HG02852 (cell line): ENCODE measurements at regions not wholly inside any gene's neighbourhood (a gene's known extent, or its start where the extent isn't known, plus 50 kb on each side); places are given as distances from the start of the nearest gene placed in this dataset.

Source experiments
- ATAC-seq: cut with Tn5 transposase; IDR thresholded peaks from one replicate; pipeline ENCODE4 v1.9.1; 2021; ENCODE audit warnings: mild to moderate bottlenecking, moderate library complexity; ENCODE audit not compliant: unreplicated experiment

DNA sequence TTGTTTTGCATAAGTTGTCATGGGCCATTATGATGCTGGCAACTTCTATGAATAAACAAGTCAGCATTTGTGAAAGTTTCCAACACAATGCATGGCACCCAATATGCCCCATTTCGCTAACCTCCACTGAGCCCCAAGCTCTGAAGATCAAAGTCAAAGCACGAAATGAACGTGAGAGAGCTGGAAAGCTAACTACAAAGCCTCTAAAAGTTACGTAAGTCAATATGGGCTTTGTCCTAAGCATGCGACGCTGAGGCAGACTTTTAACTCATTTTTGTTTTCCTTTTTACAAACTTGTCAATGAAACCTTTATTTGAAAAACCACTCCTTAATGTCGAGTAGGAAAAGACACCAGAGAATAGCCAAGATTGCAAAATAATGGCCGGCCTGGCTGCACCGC lies 131.6 kb upstream of the NUDT7 start:
- no peak for ATAC-seq

DNA sequence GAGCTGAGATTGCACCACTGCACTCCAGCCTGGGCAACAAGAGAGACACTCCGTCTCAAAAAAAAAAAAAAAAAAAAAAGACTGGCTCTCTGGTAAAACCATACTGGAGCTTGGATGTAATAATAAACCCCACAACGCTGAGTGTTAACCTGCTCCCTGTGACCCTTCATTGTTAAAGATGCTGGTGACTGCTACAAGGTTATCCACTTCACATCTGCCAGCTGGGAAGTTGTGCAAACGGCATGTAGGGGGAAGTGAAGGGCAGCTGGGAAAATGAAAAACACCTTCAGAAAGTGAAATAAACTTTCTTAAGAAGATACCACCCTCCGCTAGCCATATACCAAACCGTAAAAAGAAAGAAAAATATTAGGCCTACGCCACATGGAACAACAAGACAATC lies 131.0 kb upstream of the NUDT7 start:
- ATAC-seq: no peak

DNA sequence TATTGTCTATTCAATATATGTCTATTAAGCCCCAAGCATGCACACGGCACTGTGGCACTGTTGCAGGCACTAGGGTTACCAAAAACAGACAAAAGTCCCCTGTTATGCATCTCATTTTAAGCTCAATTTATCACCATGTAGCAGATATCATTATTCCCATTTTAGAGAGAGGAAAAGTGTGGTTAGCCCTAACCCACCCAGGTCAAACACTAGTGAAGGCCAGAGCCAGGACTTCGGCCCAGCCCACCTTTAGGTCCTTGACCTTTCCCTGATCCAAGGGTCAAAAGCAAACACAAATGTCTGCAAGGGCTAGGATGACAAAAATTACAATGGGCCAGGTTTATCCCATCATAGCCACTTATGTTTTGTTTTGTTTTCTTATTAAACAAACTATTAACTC lies 130.3 kb upstream of the NUDT7 start:
- ATAC-seq: no peak

DNA sequence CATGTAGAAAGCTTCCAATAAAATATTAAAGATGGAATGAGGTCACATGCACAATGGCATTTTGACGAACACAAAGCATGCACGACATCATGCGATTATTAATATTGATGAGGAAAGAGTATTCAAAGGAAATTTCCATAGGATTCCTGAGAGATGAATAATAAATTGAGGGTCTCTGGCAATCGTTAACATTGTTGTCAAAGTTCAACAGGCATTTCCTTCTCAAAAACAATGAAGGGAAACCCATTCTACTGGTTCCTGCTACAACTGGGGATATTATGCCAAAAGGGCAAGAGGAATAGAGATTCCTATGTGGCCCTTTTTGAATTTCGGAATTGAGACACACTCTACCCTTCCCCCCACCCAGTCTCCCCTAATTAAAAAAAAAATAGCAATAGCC lies 128.3 kb upstream of the NUDT7 start:
- no peak for ATAC-seq

DNA sequence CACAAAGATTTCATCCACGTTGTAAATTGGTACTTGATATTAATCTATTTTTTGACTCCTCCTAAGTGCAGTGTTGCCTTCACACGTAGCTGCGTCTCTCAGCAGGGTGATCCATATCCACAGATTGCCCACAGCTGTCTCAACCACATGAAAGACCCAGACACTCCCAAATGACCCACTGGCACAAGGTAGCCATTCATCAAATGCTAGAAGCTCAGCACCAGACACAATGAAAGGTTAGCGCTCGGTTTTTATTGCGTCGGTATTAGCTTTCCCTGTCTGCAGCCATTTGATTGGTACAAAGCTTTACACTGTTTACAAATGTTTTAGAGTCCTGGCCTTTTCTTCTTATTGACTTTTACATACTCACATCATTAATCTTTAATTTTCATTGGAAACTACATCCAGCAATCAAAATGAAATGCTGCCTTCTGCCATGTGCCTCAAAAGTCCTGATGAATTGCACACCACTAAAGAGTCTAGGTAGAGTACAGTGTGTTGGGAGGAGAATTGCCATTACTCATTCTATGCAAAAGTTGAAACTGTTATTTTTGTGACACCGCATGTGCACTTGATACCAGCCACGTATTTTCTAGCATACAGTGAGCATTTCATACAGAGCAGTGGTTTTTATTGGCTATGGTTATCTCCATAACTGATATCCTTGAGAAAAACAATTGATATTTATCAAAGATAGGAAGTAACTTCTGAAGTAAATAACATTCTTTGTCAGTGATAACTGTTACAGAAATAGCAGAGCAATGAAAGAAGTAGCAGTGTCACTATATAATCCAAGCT lies 127.3 kb upstream of the NUDT7 start:
- no peak for ATAC-seq

DNA sequence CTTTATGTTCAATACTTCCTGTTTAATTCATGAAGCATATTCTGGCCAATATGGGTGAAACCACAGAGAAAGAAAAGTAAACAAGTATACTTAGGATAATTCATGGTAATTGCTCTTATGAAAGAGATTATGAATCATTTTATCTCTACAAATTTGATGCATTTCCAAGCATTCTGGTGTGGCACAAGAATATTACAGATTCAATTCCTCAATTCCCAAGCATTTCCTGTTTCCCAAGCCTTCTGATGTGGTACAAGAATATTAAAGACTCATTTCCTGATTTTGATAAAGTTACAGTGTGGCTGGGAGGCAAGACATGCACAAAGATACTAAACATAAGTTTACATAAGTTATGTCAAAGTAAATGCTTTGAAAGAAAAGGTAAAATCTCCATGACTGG lies 126.1 kb upstream of the NUDT7 start:
- ATAC-seq: no peak

DNA sequence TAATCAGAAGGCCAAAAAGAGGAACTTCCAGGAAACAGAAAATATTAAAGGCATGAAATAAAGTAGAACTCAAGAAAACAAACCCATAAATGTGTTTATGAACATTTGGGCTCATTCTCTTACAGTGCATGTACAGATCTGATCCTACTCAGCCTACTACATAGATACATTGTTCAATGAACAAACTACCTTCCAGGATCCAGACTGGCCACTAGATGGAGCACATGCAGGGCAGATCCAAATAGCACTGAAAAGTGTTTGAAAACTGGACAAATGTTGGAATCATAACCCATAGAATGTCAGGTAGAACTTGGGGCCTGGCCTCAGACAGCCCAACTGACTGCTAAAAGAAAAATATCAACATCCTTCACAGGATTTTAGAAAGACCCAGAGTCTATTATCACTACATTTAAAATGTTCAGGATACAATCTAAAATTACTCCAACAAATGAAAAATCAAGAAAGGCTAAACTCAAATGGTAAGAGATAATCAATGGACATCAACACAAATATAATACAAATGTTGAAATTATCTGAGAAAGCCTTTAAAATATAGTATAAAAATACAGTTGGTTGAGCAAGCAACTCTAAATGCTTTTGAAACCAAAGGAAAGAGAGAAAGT lies 122.4 kb upstream of the NUDT7 start:
- ATAC-seq: no peak

DNA sequence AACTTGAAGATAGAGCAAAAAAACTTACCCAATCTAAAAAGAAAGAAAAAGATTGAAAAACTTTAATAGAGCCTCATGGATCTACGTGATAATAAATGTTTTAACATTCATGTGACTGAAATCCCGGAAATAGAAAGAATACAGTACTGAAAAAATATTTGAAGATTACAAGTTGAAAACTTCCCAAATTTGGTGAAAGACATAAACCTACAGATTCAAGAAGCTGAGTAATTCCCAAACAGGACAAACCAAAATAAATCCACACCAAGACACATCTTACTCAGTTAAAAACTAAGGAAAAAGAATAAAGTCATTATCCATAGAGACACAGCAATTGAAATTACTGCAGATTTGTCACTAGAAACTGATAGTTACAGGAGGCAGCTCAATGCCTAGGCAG lies 121.8 kb upstream of the NUDT7 start:
- ATAC-seq: no peak

DNA sequence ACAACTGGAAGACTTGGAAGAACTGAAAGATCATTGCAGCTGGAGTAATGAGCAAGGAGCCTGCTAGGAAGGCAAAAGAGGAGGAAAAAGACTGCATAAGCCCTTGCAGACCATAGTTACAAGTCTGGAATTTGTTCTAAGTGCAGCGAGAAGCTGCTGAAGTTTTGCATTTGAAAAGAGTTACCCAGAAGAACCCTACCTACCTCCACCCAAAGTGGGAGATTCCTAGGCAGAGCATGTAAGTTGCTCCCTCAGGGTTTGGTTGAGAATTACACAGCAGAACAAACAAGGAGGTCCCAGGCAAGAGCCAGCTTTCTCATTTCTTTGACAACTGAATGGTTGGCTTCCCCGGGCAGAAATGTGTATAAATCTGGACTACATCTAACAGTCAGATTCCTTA lies 118.7 kb upstream of the NUDT7 start:
- ATAC-seq: no peak

DNA sequence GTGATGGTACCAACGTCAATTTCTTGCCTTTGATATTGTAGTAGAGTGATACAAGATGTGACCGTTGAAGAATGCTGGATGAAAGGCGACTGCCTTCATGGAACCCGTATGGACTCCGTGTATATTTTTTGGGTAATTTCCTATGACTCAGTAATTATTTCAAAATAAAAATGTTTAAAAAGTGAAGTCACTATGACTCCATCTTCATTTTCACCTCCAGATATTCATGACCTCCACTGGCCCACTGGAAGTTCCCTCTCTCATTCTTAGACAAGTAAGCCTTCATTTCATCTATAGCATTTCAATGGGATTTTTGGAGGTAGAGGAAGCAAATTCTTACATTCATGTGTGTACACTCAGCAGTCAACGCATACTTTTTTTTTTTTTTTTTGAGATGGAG lies 111.8 kb upstream of the NUDT7 start:
- ATAC-seq: no peak

DNA sequence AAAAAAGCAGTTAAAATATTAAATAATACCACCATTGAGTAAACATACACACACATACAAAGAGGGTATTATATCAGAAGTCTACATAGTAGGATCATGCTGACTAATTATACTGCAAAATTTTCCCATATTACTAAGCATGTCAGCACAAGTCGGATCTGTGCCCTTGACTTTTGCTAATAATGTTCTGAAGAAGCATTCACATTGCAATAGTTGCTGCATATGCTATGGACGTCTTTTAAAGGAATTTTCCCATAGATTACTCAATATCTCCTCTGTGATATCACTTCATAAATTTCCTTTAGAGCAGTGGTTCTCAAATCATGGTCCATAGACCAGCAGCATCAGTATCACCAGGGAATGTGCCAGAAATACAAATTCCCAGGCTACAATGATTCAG lies 110.9 kb upstream of the NUDT7 start:
- no peak for ATAC-seq

DNA sequence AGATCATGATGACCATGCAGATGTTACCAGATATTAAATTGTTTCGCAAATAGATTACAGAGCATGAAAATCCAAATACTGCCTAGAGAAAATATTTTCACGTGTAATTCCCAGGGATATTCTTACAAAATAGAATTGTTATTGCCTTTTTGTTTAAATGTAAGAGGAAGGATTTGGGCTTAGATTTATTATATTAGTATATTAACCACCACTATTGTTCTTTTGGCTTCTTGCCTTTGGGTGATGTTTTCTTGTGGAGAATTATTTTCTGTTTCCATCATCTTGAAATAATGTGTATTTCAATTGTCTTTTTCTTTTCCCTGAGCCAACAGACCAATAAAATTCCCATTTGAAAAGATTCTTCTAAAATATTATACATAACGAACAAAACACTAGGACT lies 109.7 kb upstream of the NUDT7 start:
- no peak for ATAC-seq

DNA sequence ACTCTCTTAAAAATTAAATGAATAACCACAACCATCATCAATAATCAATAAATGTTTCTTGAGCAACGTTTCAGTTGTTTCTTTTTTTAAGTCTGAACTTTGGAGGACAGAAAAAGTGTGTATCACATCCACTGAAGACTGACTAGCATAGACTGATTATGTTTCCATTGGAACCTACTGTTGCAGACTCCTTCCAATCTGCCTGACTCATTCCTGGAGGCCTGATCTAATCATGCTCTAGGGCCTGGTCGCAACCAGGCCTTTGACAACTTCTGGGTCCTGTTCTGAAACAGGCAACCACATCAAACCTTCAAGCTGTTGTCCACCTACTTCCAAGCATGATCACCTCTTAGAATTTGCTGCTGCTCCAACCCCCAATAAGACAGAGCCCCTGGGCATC lies 109.2 kb upstream of the NUDT7 start:
- no peak for ATAC-seq

DNA sequence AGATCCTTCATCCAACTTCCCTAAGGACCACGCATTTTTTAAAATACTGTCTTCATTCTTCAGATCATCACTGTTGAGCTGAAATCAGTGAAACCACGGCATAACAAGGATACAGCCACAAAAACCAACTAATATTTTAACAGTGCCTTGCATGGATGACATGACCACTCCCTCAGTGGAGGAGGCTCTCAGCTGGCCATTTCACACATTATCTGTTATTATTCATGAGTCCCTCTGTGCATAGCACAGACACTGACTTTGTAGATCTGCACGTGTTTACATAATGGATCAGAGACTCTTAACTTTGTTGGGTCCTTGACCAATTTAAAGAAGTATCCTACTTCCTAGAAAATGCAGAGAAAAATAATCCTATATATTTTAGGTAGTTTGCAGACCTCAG lies 104.8 kb upstream of the NUDT7 start:
- no peak for ATAC-seq

DNA sequence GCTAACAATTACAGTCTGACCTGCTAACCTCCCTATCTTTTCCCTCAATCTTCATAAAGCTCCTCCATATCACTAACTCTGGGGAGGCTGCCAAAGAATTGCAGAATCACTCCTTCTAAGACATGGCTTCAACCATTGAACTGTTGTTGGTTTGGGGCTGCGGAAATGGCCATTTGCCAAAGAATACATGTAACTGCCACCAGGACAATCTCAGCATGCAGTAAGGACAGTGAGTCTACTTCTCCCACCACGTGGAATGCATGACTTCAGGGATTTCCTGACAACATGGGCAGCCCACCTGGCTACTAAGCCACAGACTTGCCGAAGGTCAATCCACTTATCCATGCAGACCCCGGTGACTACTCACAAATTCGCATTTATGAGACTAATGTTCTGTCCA lies 104.3 kb upstream of the NUDT7 start:
- ATAC-seq: no peak

DNA sequence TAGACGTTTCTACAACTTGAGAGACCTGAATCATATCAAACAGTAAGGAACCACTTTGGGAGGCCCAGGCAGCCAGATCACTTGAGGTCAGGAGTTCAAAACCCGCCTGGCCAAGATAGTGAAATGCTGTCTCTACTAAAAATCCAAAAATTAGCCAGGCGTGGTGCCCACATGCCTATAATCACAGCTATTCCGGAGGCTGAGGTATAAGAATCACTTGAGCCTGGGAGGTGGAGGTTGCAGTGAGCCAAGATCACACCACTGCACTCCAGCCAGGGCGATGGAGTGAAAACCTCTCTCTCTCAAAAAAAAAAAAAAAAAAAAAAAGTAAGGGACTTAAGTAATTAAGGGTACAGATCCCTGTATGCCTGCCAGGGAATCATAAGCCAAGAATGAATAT lies 103.4 kb upstream of the NUDT7 start:
- ATAC-seq: no peak

DNA sequence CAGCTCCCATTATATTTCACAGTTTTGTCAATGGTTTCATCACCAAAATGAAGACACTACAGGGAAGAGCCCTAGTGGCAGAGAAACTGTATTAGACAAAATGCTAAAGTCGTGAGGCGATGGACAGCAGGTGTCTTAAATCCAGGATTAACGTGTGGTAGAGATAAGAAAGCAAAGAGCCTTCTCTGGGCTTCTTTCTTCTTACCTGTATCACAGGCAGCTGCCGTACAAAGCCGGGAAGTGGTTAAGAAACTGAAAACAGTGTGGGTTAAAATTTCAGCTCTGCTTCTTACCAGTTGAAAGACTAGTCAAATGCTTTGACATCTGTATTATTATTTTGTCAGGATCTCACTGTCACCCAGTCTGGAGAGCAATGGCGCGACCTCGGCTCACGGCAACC lies 98.2 kb upstream of the NUDT7 start:
- no peak for ATAC-seq

DNA sequence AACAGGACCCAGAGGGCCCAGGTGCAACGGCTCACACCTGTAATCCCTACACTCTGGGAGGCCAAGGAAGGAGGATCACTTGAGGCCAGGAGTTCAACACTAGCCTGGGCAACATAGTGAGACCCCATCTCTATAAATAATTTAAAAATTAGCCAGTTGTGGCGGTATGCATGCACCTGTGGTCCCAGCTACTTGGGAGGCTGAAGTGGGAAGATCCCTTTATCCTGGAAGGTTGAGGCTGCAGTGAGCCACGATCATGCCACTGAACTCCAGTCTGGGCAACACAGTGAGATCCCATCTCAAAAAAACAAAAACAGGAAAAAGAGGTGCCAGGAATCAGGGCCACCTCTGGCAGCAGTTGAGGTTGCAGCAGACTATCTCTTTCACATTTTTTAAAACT lies 85.7 kb upstream of the NUDT7 start:
- ATAC-seq: no peak

DNA sequence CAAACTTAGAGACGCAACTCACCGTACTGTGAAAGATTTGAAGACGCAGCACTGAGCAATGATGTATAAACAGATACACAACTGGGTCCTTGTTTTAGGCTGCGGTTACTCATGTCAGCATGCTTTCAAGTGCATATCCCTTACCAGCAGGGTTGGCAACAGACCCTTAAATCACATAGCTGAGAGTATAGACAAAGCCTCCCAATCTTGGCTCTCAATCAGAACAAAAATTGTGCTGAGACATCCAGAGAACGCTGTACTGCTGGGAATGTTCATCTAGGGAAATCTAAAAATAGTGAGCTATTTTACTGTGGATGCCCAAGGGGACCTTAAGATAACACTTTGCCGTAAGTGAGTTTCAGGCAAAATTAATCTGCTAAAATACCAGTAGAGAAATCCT lies 84.4 kb upstream of the NUDT7 start:
- no peak for ATAC-seq

DNA sequence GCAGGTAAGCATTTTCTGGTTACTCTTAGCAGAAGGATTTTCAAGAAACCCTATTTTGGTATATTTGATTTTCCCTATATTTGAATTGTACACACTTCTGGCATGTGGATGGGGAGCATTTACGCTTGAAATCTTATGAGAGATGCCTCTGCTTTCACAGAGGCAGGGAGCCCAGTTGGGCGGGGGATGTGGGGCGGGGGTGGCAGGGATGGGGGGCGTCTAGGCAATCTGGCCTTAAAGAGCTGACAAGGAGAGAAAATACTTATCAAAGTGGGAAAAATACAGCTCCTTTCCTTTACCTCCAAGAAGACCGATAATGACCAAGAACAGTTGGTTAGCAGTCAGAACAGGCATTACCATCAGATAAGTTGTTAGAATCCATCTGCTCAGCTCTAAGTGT lies 79.1 kb upstream of the NUDT7 start:
- ATAC-seq: no peak

DNA sequence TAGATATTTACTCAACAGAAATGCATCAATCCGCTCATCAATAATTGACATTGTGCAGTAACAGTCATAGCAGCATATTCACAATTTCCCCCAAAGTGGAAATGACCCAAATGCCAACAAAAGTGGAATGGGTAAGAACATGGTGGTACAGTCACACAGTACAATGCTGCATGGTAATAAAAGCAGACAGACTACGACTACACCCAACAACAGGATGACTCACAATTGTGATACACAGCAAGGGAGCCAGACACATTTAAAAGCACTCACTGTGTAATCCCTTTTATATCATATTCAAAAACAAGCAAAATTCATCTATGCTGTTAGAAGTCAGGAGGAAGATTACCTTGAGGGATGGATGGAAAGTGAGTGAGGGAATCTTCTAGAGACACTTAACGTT lies 76.5 kb upstream of the NUDT7 start:
- no peak for ATAC-seq

DNA sequence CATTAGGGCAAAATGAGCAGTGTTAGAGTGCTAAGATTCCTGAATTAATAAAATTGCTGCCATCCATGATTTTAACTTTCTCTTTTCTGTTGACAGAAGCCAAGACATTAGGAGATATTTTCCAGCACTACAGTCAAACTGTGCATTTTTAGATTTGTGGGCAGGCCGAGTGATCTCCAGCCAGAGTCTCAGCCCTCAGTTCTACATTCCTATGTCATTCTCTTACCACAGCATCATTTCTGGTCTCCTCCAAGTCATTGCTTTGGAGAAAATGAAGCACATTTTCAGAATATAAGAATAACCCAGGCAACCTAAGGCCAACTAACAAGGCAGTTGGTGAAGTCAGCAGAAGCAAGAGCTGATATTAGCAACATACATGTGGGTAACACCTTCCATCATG lies 74.6 kb upstream of the NUDT7 start:
- ATAC-seq: no peak

DNA sequence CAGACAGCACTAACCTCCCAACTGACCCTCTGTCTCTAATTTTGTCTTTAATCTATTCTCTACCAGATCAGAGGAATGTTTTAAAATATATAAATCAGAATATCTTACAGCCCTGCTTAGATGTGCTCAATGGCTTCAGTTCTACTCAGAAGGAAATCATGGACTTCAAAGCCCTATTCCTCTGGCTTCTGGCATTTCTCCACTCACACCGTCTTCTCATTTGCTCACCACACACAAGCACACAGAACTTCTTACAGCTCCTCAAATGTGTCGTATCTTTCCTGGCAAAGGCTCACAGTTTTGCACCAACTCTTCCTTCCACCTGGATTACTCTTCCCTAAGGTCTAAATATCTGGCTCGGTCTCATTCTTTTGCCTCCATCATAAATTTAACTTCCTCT lies 71.6 kb upstream of the NUDT7 start:
- no peak for ATAC-seq
